NCI-H460 (cell line): ENCODE measurements at regions not wholly inside any gene's neighbourhood (a gene's known extent, or its start where the extent isn't known, plus 50 kb on each side); places are given as distances from the start of the nearest gene placed in this dataset.
"Not testable (repeated sequence)": the region's sequence is repeated elsewhere in the genome, so short reads cannot be mapped to it uniquely, and the experiment has no call there.

Experiments
- DNase-seq: peaks from one replicate; pipeline ENCODE4 v3.0.0-alpha.2; 2016; ENCODE audit warnings: low read depth; ENCODE audit errors: extremely low read depth

DNA sequence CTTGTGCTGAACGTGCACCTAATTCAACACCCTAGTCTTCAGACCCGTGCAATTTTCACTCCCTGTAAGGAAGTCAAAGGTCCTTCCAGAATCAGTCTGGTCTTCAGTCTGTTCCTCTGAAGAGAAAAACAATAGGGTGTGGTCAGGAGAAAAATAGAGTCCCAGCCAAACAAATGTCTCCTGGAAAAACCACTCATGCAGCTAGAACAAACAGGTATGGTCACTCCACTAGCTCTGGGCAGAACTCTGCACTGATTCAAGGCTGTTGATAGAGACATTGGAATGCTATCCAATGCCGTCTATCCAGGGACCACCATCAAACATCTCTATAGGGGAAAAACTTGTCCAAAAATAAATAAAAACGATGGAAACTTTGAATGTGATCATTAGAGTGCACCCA is 81.8 kb upstream of the MAP3K1 start:
- no peak for DNase-seq

DNA sequence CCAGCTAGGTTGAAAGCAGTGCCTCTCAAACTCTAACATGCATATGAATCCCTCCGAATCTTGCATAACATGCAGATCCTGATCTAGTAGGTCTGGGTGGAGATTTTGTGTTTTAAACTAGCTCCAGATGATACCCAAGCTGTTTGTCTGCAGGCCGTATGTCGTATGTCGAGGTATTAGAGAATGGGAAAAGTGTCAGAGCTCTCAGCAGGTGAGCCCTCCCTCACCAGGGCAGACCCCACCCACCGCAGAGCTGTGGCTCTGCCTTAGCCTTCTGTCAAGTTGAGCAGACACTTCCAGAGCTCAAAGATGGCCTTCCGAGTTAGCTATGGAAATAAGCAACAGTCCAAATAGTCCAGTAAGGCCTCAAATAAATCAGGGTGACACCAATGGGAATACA is 83.2 kb upstream of the MAP3K1 start:
- DNase-seq = no peak

DNA sequence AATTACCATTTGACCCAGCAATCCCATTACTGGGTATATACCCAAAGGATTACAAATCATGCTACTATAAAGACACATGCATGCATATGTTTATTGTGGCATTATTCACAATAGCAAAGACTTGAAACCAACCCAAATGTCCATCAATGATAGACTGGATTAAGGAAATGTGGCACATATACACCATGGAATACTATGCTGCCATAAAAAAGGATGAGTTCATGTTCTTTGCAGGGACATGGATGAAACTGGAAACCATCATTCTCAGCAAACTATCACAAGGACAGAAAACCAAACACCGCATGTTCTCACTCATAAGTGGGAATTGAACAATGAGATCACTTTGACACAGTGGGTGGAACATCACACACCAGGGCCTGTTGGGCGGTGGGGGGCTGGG is 83.9 kb upstream of the MAP3K1 start:
- DNase-seq = not testable (repeated sequence)

DNA sequence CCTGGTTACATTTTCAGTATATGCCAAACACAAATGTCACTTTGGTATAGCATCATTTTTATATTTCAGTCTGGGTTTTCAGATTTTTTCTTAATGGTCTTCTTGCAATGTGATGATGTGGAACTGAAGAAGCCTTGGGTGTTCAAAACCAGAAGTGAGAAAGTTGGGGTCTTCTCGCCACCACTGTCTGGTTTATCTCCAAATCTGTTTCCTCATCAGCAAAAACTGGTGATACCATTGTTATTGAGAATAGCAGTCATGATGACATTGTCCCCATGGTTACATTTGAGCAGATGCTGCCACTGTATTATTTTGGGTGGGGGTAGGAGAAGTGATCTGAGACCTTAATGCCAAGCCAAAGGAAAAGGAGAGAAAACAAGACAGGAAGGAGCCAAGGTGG is 85.9 kb upstream of the MAP3K1 start:
- DNase-seq = no peak

DNA sequence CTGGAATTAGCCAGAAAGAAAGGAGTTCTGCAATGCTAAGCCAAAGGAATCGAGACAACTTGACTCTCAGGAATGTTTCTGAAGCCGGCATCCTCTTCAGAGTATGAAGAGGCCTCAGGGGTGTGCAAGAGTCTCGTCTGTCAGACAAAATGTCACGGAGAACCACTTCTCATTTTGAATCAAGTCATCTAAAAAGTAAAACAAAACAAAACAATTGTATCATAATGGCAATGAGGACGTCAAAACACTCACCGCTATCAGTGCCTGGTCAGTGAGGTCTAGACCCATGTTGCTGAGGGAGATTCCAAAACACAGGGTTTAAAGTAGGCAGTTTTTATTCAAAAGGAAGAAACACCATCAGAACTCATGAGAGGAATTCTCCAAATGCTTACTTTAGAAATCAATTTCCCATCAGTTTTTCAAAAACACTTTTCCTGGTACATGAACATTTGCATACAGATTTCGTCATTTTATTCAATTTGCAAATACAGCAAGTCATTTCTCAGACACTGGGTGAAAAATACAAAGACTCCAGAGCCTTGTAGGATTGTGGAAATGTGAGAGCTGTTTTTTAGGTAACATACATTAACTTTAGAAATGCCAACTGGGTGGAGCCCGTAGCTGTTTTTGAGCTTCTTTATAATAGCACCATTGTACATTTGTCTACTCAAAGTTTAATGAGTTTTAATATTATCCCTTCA is 89.5 kb upstream of the MAP3K1 start:
- no peak for DNase-seq

DNA sequence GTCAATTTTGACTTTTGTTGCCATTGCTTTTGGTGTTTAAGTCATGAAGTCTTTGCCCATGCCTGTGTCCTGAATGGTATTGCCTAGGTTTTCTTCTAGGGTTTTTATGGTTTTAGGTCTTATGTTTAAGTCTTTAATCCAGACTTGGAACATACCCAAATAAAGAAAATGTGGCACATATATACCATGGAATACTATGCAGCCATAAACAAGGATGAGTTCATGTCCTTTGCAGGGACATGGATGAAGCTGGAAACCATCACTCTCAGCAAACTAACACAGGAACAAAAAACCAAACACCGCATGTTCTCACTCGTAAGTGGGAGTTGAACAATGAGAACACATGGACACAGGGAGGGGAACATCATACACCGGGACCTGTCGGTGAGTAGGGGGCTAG is 90.5 kb upstream of the MAP3K1 start:
- DNase-seq = not testable (repeated sequence)

DNA sequence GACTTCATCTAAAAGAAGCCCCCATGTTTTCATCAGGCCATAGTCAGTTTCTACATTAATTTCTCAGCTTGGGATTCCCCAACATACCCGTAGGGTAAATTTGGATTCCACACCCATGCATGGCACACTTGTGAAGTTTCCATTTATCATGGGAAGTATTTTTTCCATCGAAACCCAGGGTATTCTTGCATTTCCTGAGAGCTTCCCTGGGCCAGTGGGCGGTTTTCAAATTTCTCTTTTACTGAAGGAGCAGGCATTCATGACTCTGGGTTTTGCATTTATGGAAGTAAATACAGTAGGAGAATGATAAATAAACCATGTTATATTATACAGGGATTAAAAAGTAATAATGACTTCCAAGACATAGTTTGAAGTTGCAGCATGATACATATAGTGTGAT is 93.0 kb upstream of the MAP3K1 start:
- DNase-seq = no peak

DNA sequence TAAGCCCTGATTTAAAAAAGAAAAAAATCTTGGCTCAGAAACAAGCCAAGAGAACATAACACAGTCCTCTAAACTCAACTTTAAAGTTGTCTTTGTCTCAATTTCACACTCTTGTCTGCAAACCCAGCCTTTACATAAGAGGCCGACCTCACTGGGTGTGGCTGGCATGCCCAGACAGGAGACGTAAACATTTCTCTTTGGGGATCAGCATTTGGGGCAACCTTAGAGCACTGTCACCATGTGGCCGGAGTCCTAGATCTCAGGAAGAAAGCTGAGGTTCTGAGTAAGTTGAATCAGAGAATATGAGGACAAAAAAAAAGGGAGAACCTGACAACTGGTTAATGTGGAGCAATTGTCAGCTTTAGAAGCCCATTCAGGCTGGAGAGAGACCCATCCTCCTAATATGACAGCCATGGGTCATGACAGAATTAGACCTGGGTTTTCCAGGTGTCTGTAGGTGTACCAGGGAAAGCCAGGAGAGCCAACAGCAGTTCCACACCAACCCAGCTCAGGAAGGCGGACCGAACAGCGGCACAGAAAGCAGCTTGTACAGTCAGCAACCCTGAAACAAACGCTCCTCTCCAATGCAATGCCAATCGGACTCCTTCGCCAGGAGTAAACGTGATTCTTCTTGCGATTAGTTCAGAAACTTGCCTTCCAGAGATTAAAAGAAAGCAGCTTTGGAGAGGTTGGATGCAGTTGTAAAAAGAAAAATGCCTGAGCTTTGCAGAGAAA is 97.9 kb upstream of the MAP3K1 start:
- no peak for DNase-seq

DNA sequence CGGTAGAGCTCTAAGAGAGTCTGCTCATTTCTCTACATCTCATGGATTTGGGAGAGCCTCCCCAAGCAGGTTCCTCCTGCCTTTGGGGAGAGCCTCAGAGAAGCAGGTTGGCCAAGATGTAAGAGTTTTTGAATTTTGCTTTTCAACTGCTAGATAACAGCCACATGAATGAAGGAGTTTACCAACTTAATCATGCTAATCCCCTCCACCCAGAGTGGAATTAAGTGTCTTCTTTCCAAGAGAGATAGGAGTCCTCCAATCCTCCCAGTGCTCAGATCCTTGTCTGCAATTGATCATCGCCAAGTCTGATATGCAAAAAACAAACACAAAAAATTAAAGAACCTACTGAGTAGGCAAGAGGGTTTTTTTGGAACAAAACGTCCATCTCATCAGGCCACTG is 99.4 kb upstream of the MAP3K1 start:
- DNase-seq = no peak

DNA sequence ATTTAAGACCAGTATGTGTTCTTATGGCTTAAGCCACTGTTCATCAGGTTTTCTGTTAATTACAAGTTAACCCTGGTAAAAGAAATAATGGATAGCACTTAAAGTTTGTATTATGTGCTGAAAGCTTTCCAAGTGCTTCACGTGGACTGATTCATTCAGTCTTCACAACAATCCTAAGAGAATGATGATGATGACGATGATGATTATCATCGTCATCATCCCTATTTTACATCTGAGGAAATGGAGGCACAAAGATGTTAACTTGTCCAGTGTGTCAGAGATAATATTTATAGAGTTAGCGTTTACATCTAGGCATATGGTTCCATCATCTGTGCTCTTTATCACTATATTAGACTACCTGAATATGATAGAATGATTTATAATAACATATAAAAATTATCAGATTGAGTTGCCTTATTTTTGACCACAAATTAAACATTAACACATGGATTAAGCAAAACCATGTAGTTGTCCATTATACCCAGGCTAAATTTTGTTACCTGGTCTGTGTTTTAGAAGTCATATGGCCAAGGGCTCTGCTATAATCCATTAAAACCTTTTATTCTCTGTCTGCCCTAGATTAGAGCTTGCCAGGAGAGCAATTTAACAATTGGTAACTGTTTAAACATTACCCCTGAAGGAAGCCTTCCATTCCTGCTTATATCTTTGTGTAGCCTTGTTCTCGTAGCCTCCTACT is 102.3 kb upstream of the MAP3K1 start:
- no peak for DNase-seq

DNA sequence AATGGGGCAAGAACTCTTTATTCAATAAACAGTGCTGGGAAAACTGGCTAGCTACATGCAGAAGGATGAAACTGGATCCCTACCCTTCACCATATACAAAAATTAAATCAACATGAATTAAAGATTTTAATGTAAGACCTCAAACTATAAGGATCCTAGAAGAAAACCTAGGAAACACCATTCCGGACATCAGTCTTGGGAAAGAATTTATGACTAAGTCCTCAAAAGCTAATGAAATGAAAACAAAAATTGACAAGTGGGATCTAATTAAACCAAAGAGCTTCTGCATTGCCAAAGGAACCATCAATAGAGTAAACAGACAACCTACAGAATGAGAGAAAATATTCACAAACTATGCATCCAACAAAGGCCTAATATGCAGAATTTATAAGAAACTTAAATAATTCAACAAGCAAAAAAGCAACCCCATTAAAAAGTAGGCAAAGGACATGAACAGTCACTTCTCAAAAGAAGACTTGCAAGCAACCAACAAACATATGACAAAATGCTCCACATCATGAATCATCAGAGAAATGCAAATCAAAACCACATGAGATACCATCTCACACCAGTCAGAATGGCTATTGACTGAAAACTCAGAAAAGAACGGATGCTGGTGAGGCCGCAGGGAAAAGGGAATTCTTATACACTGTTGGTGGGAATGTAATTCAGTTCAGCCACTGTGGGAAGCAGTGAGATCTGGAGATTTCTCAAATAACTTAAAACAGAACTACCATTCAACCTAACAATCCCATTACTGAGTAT is 104.3 kb upstream of the MAP3K1 start:
- DNase-seq = no peak

DNA sequence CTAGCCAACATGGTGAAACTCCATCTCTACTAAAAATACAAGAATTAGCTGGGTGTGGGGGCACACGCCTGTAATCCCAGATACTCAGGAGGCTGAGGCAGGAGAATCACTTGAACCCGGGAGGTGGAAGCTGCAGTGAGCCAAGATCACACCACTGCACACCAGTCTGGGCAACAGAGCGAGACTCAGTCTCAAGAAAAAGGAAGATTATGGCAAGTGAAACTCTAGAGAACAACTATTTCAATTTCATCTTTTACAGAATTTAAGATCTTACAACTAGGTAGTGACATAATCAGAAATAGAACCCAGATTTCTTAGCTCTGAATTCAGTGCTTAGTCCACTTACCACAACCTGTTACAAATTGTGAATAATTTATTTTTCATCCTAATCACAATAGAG is 108.8 kb upstream of the MAP3K1 start:
- no peak for DNase-seq

DNA sequence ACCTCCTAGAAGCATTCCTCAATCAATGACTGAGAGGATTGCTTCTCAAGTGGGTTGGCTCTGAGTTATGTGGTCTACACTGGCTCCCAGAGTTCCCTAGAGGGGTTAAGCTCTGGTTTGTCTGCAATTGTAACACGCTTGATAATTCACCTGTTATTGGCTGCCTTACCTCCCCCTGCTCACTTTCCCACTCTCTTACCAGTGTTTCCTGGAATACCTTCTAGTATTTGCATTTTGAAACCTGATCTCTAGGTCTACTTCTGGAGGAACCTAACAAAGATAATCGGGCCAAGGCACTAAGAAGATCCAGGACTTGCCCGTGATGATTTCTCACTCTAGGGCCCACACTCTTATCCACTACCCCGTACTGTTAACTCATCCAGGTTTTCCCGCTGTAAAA is 110.1 kb upstream of the MAP3K1 start:
- DNase-seq = no peak

DNA sequence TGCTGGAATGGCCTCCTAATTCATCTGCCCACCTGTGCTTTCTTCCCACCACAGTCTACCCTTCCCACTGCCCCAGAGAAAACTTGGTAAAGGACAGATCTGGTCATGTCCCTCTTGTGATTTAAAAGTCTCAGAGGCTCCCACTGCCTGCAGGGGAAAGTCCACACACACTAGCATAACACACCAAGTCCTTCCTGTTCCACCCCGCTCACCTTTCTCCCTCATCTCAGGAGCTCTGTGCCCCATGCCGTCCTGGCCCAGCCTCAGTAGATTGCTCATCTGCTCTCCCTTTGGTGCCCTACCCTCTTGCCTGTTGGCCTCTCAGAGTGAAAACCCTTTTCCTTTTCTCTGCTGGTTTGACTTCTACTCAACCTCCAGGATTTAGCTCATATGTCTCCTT is 111.4 kb upstream of the MAP3K1 start:
- no peak for DNase-seq

DNA sequence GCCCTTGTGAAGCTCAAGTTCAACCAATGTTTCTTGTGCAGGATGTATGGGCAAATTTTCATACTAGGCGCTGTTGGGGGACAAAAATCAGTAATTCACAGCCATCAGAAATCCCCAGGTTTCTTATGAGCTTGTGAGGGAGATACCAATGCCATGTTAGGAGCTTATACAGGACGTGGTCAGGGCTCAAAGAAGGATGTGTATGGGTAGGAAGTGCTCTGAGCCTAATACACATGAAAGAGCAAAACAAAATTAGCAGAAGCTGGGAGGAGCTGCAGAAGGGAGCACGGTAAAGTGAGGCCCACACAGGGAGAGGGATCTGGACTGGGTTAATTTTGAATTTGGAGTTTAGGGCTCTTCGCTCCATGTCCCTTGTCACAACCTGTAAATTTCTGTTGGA is 114.6 kb upstream of the MAP3K1 start:
- no peak for DNase-seq

DNA sequence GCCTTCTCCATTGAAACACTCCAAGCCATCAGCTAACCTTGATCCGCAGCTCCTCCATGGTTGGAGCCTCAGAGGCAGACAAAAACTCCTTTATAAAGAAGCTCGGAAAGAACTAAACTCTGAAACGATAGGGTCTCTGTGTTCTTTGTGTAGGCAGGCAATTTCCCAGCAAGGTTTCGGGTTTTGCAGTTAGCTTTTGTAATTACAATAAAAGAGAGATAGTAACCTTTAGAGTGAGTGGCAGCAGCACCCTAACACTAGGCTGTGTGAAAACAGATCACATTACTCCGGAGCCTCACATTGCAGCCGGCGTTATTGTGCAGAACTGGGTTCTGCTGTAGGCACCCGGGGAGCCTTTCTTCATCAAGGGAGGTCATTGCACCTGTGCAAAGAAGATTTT is 115.8 kb upstream of the MAP3K1 start:
- no peak for DNase-seq

DNA sequence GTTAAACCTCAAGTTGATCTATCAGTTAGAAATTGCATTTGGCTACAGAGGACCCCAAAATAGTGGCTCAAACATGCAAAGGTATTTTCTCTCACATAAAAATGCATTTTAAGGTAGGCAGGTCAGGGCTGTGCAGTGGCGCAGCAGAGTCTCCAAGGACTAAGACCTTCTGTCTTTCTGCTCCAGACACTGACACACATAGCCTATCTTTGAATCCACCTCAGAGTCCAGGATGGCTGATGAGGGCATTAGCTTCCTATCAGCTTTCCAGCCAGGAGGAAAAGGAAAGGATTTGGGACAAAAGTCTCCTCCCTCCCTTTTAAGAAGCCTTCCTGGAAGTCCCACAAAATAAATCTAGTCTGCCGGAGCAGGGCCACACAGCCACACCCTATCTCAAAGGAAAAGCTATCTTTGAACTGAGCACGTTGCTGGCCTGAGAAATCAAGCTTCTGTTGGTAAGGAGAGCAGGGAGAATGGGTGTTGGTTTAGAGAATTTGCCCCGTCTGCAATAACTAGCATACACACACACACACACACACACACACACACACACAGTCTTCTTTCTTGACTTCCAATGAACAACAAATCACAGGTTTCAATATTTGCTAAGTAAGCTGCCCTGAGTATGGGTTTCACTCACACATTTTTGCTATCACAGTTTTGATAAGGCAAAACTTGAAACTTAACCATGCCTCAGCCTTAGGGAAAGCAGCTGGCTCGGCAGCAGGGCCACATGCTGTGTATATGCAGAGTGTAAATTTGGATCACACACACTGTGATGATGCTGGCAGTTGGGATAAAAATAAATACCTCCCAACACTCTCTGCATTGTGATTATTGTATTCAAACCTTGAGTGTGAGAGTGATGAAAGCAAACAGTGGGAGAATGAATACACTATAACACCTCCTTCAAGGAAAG is 116.6 kb upstream of the MAP3K1 start:
- DNase-seq = no peak

DNA sequence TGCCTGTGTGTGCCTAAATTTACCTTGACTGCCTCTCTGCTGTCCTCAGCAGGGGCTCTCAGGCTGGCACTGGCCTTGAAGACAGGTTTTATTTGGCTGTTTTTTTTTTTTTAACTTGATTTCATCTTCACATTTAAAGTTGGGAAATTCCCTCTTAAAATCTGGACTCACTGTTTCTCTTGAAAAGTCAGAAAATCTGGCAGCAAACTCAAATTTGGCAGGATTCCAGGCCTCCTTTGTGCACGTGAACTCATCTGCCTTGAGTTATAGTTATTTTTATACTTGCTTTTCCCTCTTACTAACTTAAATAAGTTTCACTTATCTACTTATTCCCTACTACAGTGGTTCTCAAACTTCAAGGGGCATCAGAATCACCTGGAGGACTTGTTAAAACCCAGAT is 118.4 kb upstream of the MAP3K1 start:
- DNase-seq = no peak

DNA sequence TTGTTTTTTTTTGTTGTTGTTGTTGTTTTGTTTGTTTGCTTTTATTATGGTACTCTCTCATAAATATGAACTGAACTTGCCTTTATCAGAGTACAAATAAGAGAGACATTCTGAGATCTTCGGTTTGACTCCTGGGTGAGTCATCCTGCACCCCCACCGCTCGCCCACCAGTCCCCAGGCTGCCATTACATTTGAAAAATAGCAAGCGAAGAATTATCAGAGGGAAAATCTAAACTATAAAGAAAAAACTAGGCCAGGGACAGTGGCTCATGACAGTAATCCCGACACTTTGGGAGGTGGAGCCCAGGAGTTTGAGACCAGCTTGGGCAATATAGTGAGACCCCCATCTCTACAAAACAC is 122.1 kb upstream of the MAP3K1 start:
- no peak for DNase-seq
